Fibroblast of lung (primary cell): ENCODE measurements at regions not wholly inside any gene's neighbourhood (a gene's known extent, or its start where the extent isn't known, plus 50 kb on each side); places are given as distances from the start of the nearest gene placed in this dataset.

Source experiments
- CTCF ChIP-seq, 2 donors: IDR thresholded peaks in 1 of 2; conservative IDR thresholded peaks in 1 of 2; 1 replicate in 1 of 2; 2 replicates in 1 of 2; pipeline ENCODE4 v1.5.1; 2011 to 2012; ENCODE audit warnings: low read length in 2 of 2, control low read depth in 1 of 2, inconsistent platforms in 1 of 2, low read depth in 1 of 2, mild to moderate bottlenecking in 1 of 2
- EZH2 ChIP-seq: IDR thresholded peaks from 2 replicates; pipeline ENCODE4 v1.5.1; 2012; ENCODE audit warnings: low read length, control low read depth, mild to moderate bottlenecking; ENCODE audit errors: missing control alignments

- TF ChIP-seq CTCF (conservative IDR thresholded peaks at IDR 0.05 in 1 of 2, IDR thresholded peaks at IDR 0.05 in 1 of 2; ENCODE audit: low read depth in 1 of 2, low read length in 2 of 2) (no peak), EZH2 (no peak)
These were observed 229.9 kb upstream of the MAGI2 start for GRCh38 chr7:79683185-79683890.
